Mucosa of descending colon (tissue), 3 donors: ENCODE measurements at regions not wholly inside any gene's neighbourhood (a gene's known extent, or its start where the extent isn't known, plus 50 kb on each side); places are given as distances from the start of the nearest gene placed in this dataset.

ENCODE experiments used
- ATAC-seq: fragments of 200-7000 bp; cut with Tn5 transposase; one replicate; pipeline ENCODE4 v1.9.1; 2020; ENCODE audit warnings: mild to moderate bottlenecking, moderate library complexity
- DNase-seq, 3 donors: peaks; one replicate each; pipeline ENCODE4 v3.0.0-alpha.2; 2020
- H3K36me3 ChIP-seq: fragments of 200-600 bp; one replicate; pipeline ENCODE4 v1.8.0; 2021; ENCODE audit warnings: low read depth, mild to moderate bottlenecking
- H3K4me1 ChIP-seq: fragments of 200-600 bp; one replicate; pipeline ENCODE4 v1.8.0; 2021; ENCODE audit warnings: low read depth, mild to moderate bottlenecking
- H3K4me3 ChIP-seq: fragments of 200-600 bp; one replicate; pipeline ENCODE4 v1.8.0; 2021; ENCODE audit warnings: mild to moderate bottlenecking
- H3K9me3 ChIP-seq: fragments of 200-600 bp; one replicate; pipeline ENCODE4 v1.8.0; 2021; ENCODE audit warnings: mild to moderate bottlenecking
- CTCF ChIP-seq: fragments of 200-600 bp; IDR thresholded peaks from one replicate; pipeline ENCODE4 v1.8.0; 2022; ENCODE audit warnings: antibody characterized with exemption, mild to moderate bottlenecking
- intact Hi-C, 2 donors: fragments of 100-400 bp; cut with DNase I in 1 of 2; cut with micrococcal nuclease in 1 of 2; formaldehyde crosslinking; loops; one replicate each; pipeline versions ENCODE4 v1.11.0 to v1.11.1; 2022; cut with DNase I, micrococcal nuclease
- donor health status: DM: no; HTN: no; CAD: no; lungs with moderate emphysema.
- donor health status: DM: no; HTN: no; CAD: no.
- donor health status: DM: no; HTN: yes; CAD: no.

GRCh38 chr12:107310621-107311020, 217.3 kb upstream of the CRY1 start:
- H3K9me3 ChIP-seq, result no peaks in the 10 kb centered on the region
- intact Hi-C loops, result no loop called here
- H3K36me3 ChIP-seq, result no peaks in the 10 kb centered on the region
- no peak for TF ChIP-seq CTCF
- H3K4me3 ChIP-seq, result no peak overlapping the region
- DNase-seq (no peak), ATAC-seq (no peak)
- H3K4me1 ChIP-seq, result no peaks in the 10 kb centered on the region

DNA sequence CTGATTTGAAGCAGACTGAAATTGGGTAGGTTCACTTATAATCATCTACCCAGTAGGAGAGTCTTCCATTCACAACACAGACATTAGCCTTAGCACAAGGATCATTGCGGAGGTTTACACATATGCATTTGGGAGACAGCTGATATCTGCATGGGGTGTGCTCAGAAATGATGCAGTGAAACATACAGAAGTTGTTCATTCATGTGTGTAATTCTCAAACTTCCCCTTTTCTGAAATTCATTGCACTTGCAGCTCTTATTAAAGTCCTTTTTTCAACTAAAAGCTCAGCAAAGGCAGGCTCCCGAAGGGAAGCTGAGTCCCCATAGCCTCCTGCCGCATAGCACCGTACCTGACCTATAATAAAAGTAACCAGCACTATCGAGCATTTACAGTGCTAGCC, 218.3 kb upstream of the CRY1 start:
- no peak overlapping the region for H3K4me3 ChIP-seq
- ATAC-seq (no peak), DNase-seq (no peak)
- H3K4me1 ChIP-seq, result no peaks in the 10 kb centered on the region
- no peak for TF ChIP-seq CTCF
- H3K36me3 ChIP-seq, result no peaks in the 10 kb centered on the region
- no peaks in the 10 kb centered on the region for H3K9me3 ChIP-seq
- intact Hi-C loops, result no loop called here

GRCh38 chr12:107317751-107318555, 224.6 kb upstream of the CRY1 start:
- Histone ChIP-seq H3K9me3 (no peaks in the 10 kb centered on the region), H3K4me1 (peaks cover 20% of the 10 kb centered on the region), H3K4me3 (peak overlapping the region; percentile 19), H3K36me3 (no peaks in the 10 kb centered on the region)
- DNase-seq (peak; percentile 87 to 91 (median 90)), ATAC-seq (peak; percentile 90)
- TF ChIP-seq CTCF, result no peak
- intact Hi-C loops, result no loop called here

GRCh38 chr12:107318556-107318805, 225.1 kb upstream of the CRY1 start:
- no peak for ATAC-seq
- H3K9me3 ChIP-seq, result no peaks in the 10 kb centered on the region
- H3K36me3 ChIP-seq, result no peaks in the 10 kb centered on the region
- intact Hi-C loops, result no loop called here
- peak overlapping the region; percentile 19 for H3K4me3 ChIP-seq
- no peak for DNase-seq
- no peak for TF ChIP-seq CTCF
- peaks cover 20% of the 10 kb centered on the region for H3K4me1 ChIP-seq

DNA sequence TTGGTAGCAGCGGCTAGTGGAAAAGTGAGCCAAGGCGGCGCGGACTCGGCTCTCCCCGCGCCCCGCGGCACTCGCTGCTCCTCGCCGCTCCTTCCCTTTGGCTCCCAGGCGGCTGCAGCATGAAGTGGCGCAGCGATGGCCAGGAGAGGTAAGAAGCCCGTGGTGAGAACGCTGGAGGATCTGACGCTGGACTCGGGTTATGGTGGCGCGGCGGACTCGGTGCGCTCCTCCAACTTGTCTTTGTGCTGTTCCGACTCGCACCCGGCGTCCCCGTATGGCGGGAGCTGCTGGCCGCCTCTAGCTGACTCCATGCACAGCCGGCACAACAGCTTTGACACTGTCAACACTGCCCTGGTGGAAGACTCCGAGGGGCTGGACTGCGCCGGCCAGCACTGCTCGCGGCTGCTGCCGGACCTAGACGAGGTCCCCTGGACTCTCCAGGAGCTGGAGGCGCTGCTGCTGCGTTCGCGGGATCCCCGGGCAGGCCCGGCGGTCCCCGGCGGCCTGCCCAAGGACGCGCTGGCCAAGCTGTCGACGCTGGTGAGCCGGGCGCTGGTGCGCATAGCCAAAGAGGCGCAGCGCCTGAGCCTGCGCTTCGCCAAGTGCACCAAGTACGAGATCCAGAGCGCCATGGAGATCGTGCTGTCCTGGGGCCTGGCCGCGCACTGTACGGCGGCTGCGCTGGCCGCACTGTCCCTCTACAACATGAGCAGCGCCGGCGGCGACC, 225.6 kb upstream of the CRY1 start:
- H3K4me1 ChIP-seq, result peaks cover 20% of the 10 kb centered on the region
- no peaks in the 10 kb centered on the region for H3K9me3 ChIP-seq
- TF ChIP-seq CTCF, result no peak
- H3K36me3 ChIP-seq, result no peaks in the 10 kb centered on the region
- H3K4me3 ChIP-seq, result no peak overlapping the region
- DNase-seq, result peak; percentile 11 to 57 (median 40)
- ATAC-seq, result peak; percentile 35
- intact Hi-C loops, result no loop called here
